ENCODE measurements at regions not wholly inside any gene's neighbourhood (a gene's known extent, or its start where the extent isn't known, plus 50 kb on each side); places are given as distances from the start of the nearest gene placed in this dataset.

- WGBS, 2 donors, result 92 to 93% methylated on average over 4 of the region's 4 CpGs
- intact Hi-C loops (cut with DNase I), result no loop called here
These were observed 524.1 kb upstream of the FBXO33 start for GRCh38 chr14:39956372-39956771.

GRCh38 chr14:39948235-39948634 lies 516.0 kb upstream of the FBXO33 start:
- H3K4me1 ChIP-seq, result no peaks in the 10 kb centered on the region
- 85 to 88% methylated on average over 2 of the region's 2 CpGs for WGBS, 2 donors
- no peak for DNase-seq
- intact Hi-C loops (cut with DNase I), result no loop called here
- TF ChIP-seq, protein P1, sequence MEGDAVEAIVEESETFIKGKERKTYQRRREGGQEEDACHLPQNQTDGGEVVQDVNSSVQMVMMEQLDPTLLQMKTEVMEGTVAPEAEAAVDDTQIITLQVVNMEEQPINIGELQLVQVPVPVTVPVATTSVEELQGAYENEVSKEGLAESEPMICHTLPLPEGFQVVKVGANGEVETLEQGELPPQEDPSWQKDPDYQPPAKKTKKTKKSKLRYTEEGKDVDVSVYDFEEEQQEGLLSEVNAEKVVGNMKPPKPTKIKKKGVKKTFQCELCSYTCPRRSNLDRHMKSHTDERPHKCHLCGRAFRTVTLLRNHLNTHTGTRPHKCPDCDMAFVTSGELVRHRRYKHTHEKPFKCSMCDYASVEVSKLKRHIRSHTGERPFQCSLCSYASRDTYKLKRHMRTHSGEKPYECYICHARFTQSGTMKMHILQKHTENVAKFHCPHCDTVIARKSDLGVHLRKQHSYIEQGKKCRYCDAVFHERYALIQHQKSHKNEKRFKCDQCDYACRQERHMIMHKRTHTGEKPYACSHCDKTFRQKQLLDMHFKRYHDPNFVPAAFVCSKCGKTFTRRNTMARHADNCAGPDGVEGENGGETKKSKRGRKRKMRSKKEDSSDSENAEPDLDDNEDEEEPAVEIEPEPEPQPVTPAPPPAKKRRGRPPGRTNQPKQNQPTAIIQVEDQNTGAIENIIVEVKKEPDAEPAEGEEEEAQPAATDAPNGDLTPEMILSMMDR (IDR thresholded peaks at IDR 0.05), result no peak
- TF ChIP-seq POLR2A (IDR thresholded peaks at IDR 0.05), result no peak
- no peaks in the 10 kb centered on the region for H3K27me3 ChIP-seq
- no peaks in the 10 kb centered on the region for H3K36me3 ChIP-seq
- H3K27ac ChIP-seq, result no peak overlapping the region
- no peaks in the 10 kb centered on the region for H3K9me3 ChIP-seq
- no peak overlapping the region for H3K4me3 ChIP-seq (replicated peaks in 1 of 3)

More at GRCh38 chr14:39956372-39956771, 524.1 kb upstream of the FBXO33 start:
- Histone ChIP-seq H3K27me3 (no peaks in the 10 kb centered on the region), H3K4me1 (no peaks in the 10 kb centered on the region), H3K27ac (no peak overlapping the region), H3K4me3 (replicated peaks in 1 of 3) (no peak overlapping the region), H3K9me3 (no peaks in the 10 kb centered on the region), H3K36me3 (no peaks in the 10 kb centered on the region)
- no peak for DNase-seq
- TF ChIP-seq POLR2A (IDR thresholded peaks at IDR 0.05), result no peak
- TF ChIP-seq, protein P1 (IDR thresholded peaks at IDR 0.05), result no peak

DNA sequence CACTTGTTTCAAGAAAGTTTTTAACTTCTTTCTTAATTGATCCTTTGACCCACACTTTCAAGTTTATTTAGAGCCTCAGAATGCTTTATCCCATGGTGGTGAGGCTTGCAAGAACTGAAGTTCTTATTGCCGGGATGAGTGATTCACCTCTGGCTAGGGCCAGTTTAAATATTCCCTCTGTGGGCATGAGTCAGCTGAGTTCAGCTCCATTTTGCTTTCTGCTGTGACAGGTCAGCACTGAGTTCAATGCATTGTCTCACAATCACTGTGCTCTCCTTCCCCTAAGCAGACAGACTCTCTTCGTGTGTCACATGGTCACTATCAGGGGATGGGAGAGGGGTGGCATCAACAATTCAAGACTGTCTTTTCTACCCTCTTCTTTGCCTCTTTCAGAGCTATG lies 514.6 kb upstream of the FBXO33 start:
- TF ChIP-seq, protein P1 (IDR thresholded peaks at IDR 0.05), result no peak
- TF ChIP-seq POLR2A (IDR thresholded peaks at IDR 0.05), result no peak
- intact Hi-C loops (cut with DNase I), result no loop called here
- Histone ChIP-seq H3K27me3 (no peaks in the 10 kb centered on the region), H3K36me3 (no peaks in the 10 kb centered on the region), H3K27ac (no peak overlapping the region), H3K4me1 (no peaks in the 10 kb centered on the region), H3K4me3 (replicated peaks in 1 of 3) (no peak overlapping the region), H3K9me3 (no peaks in the 10 kb centered on the region)
- DNase-seq, result no peak
- 81 to 87% methylated on average over 2 of the region's 2 CpGs for WGBS, 2 donors

GRCh38 chr14:39939023-39939422 lies 506.8 kb upstream of the FBXO33 start:
- Histone ChIP-seq H3K4me1 (no peaks in the 10 kb centered on the region), H3K27me3 (no peaks in the 10 kb centered on the region), H3K4me3 (replicated peaks in 1 of 3) (no peak overlapping the region), H3K27ac (no peak overlapping the region), H3K9me3 (no peaks in the 10 kb centered on the region), H3K36me3 (no peaks in the 10 kb centered on the region)
- TF ChIP-seq POLR2A (IDR thresholded peaks at IDR 0.05), result no peak
- TF ChIP-seq, protein P1 (IDR thresholded peaks at IDR 0.05), result no peak
- no peak for DNase-seq
- intact Hi-C loops (cut with DNase I), result no loop called here

GRCh38 chr14:39912192-39913100 lies 480.2 kb upstream of the FBXO33 start:
- Histone ChIP-seq H3K9me3 (no peaks in the 10 kb centered on the region), H3K36me3 (no peaks in the 10 kb centered on the region), H3K27ac (no peak overlapping the region), H3K4me1 (no peaks in the 10 kb centered on the region), H3K27me3 (no peaks in the 10 kb centered on the region), H3K4me3 (replicated peaks in 1 of 3) (no peak overlapping the region)
- WGBS, 2 donors, result 81 to 88% methylated on average over 6 of the region's 6 CpGs
- no peak for TF ChIP-seq POLR2A (IDR thresholded peaks at IDR 0.05)
- TF ChIP-seq, protein P1 (IDR thresholded peaks at IDR 0.05), result no peak
- intact Hi-C loops (cut with DNase I), result no loop called here
- DNase-seq, result no peak
